RWPE1 (cell line): ENCODE measurements at regions not wholly inside any gene's neighbourhood (a gene's known extent, or its start where the extent isn't known, plus 50 kb on each side); places are given as distances from the start of the nearest gene placed in this dataset.

Experiments
- CTCF ChIA-PET: fragments of 350-600 bp; sonication (Branson Sonifier 250); formaldehyde crosslinking; extraction: SDS; loops from one replicate; lab custom pipeline; 2021; lab: Yijun Ruan, JAX
- POLR2A ChIA-PET: fragments of 400-600 bp; formaldehyde crosslinking; extraction: SDS; loops from one replicate; lab custom pipeline; 2020; ENCODE audit warnings: antibody characterized with exemption; ENCODE audit not compliant: low non-redundant PET; lab: Yijun Ruan, JAX
- DNase-seq: peaks from one replicate; pipeline ENCODE4 v3.0.0; 2012; ENCODE audit warnings: low spot score
- H3K27ac ChIP-seq: fragments of 450-650 bp; 2 replicates; pipeline ENCODE4 v1.5.1; 2017
- CTCF ChIP-seq: fragments of 450-650 bp; conservative IDR thresholded peaks from 2 replicates; pipeline ENCODE4 v1.5.1; 2017; ENCODE audit warnings: low read depth, mild to moderate bottlenecking

GRCh38 chr22:49103314-49104059 lies 724.2 kb downstream of the BRD1 start:
- no peak overlapping the region for H3K27ac ChIP-seq
- ChIA-PET CTCF (no interaction called here), POLR2A (no interaction called here)
- no peak for TF ChIP-seq CTCF
- no peak for DNase-seq

GRCh38 chr22:49102367-49102766 lies 725.3 kb downstream of the BRD1 start:
- H3K27ac ChIP-seq, result no peak overlapping the region
- ChIA-PET CTCF (no interaction called here), POLR2A (no interaction called here)
- TF ChIP-seq CTCF, result no peak
- no peak for DNase-seq

GRCh38 chr22:49101873-49102272 lies 725.8 kb downstream of the BRD1 start:
- DNase-seq, result no peak
- no peak overlapping the region for H3K27ac ChIP-seq
- TF ChIP-seq CTCF, result no peak
- POLR2A ChIA-PET, result no interaction called here
- CTCF ChIA-PET, result no interaction called here

- POLR2A ChIA-PET, result no interaction called here
- H3K27ac ChIP-seq, result no peak overlapping the region
- CTCF ChIA-PET, result no interaction called here
- TF ChIP-seq CTCF, result no peak
- DNase-seq, result no peak
Measured at GRCh38 chr22:49101225-49101624, 726.4 kb downstream of the BRD1 start.

- H3K27ac ChIP-seq, result no peak overlapping the region
- DNase-seq, result no peak
- no peak for TF ChIP-seq CTCF
- ChIA-PET CTCF (no interaction called here), POLR2A (no interaction called here)
Measured at GRCh38 chr22:49100773-49101172, 726.9 kb downstream of the BRD1 start.

- TF ChIP-seq CTCF, result no peak
- no peak for DNase-seq
- no peak overlapping the region for H3K27ac ChIP-seq
- POLR2A ChIA-PET, result no interaction called here
- CTCF ChIA-PET, result no interaction called here
Measured at GRCh38 chr22:49100316-49100715, 727.4 kb downstream of the BRD1 start.
